Choroid plexus epithelial cell (primary cell): ENCODE measurements at regions not wholly inside any gene's neighbourhood (a gene's known extent, or its start where the extent isn't known, plus 50 kb on each side); places are given as distances from the start of the nearest gene placed in this dataset.

Source experiments
- DNase-seq: peaks from one replicate; pipeline ENCODE4 v3.0.0-alpha.2; 2010; ENCODE audit warnings: low read depth
- H3K4me3 ChIP-seq: 2 replicates; pipeline ENCODE4 v1.5.1; 2011; ENCODE audit warnings: low read depth, mild to moderate bottlenecking, control low read depth, low read length, moderate library complexity
- TF ChIP-seq, protein P1 (sequence below): conservative IDR thresholded peaks from 2 replicates; pipeline ENCODE4 v1.5.1; 2011; ENCODE audit warnings: low read depth, mild to moderate bottlenecking, control low read depth, inconsistent platforms, low read length, moderate library complexity

DNA sequence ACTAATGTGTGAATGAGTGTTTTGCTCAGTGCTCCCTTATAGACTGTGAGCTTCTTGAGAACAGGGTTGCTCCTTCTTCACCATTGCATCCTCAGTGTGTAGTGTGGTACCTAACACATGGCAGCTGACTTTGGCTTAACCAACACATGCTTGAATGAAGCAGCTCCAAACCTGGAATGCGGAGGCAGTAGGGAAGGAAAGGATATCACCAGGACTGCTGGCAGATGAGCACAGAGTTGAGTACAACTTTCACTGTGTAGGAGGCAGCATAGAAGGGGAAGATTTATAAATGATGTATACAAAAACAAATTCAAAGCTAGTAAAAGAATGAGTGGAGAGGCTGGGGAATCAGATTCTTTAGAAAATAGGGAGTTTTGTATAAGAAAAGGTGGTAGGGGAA is 174.3 kb downstream of the SLIT2 start:
- no peak overlapping the region for H3K4me3 ChIP-seq
- DNase-seq: no peak
- TF ChIP-seq, protein P1, sequence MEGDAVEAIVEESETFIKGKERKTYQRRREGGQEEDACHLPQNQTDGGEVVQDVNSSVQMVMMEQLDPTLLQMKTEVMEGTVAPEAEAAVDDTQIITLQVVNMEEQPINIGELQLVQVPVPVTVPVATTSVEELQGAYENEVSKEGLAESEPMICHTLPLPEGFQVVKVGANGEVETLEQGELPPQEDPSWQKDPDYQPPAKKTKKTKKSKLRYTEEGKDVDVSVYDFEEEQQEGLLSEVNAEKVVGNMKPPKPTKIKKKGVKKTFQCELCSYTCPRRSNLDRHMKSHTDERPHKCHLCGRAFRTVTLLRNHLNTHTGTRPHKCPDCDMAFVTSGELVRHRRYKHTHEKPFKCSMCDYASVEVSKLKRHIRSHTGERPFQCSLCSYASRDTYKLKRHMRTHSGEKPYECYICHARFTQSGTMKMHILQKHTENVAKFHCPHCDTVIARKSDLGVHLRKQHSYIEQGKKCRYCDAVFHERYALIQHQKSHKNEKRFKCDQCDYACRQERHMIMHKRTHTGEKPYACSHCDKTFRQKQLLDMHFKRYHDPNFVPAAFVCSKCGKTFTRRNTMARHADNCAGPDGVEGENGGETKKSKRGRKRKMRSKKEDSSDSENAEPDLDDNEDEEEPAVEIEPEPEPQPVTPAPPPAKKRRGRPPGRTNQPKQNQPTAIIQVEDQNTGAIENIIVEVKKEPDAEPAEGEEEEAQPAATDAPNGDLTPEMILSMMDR: no peak

DNA sequence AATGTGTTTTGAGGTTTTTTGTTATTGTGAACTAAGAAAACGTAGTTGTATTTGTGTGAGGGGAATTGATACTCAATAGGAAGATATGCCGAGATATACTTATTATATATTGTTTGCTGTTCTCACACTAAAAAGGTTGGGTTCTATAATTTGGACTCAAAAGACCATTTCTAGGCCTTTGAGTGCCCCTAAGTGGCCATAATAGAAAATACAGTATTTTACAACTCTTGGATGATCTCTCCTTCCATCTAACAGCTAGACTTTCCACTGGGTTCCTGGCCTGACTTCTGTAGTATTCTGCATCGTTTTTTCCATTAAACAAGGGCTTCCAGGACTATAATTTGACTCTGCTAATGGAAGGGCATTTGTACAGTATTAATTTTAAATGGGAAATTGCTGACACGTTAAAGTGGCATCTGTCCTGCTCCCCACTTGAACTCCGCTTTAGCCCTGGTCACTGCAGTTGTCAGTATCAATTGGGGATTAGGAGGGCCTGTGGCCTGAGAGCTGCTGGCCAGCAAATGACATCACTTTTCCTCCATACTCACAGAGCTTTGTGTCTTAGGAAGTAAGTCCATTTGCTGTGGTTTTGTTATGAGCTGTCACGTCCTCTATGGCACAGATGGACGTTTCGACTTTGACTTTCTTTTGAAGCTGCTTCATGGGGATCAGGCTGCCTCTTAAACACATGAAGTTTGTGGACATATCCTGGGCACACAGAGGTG is 176.9 kb downstream of the SLIT2 start:
- TF ChIP-seq, protein P1: peak; percentile 42
- no peak overlapping the region for H3K4me3 ChIP-seq
- DNase-seq: peak; percentile 61

DNA sequence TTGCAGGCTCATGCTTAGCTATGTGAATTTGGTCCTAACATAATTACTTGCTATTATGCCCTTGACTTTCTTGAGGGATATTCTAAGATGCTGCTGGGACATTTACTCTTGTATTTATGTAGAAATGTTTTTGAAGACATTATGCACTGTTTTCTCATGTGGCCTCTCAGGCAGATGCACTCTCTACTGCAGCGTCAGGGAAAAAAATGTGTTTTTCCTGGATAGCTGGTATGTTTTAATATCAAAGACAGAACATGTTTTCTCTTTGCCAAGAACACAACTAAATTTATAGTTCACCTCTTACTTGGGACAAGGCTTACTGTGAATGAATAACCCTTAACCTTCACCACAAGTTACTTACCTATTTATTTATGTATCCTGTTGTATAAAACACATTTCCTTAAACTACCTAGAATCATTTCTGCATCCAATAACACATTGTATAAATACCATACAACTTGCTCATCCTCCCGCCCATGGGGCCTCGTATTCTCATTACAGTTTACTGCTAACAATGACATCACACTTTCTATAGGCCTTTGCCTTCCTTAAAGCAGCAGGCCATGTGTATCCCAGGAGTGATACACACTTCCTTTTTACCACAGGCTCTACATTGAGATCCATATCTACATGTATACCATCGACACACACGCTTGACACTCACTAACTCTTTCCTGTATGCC is 178.7 kb downstream of the SLIT2 start:
- TF ChIP-seq, protein P1: no peak
- H3K4me3 ChIP-seq: no peak overlapping the region
- peak; percentile 66 for DNase-seq

DNA sequence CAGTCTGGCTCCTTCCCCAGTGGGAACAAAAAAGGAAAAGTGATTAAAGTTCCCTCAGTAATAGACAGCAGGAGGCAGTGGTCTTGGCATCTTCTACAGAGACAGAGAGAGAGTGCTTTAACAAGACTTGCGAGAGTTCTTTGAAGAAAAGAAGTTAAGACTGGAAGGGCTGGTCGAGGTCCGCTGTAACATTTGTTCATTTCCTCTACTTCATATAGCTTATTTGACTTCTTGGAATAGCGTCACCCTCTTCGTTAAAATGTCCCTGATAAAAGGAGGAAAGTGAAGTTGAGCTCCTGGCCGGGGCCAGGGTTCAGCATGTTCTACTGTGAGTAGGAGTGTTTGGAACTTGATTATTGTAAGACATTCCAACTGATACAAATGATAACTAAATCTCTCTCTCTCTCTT is 179.8 kb downstream of the SLIT2 start:
- TF ChIP-seq, protein P1: peak; percentile 60
- H3K4me3 ChIP-seq: peak overlapping the region; percentile 20
- DNase-seq: peak; percentile 67

DNA sequence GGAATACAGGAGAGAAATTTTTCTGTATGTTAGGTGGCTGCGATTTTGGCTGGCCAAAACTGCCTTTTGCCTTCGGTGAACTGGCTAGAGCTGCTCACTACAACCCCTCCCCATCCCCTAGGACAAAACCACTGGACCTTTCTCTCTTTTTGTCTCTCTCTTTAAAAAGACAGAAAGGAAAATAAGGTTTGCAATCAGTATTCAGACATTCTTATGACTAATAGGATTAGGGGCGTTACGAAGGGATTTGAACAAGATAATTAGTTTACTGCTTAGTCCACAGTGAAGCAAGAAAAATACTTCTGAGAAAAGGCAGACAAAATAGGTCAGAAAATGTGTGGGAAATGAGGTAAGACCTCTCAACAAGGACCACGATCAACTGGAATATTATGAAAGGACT is 180.4 kb downstream of the SLIT2 start:
- TF ChIP-seq, protein P1: no peak
- DNase-seq: peak; percentile 50
- no peak overlapping the region for H3K4me3 ChIP-seq

DNA sequence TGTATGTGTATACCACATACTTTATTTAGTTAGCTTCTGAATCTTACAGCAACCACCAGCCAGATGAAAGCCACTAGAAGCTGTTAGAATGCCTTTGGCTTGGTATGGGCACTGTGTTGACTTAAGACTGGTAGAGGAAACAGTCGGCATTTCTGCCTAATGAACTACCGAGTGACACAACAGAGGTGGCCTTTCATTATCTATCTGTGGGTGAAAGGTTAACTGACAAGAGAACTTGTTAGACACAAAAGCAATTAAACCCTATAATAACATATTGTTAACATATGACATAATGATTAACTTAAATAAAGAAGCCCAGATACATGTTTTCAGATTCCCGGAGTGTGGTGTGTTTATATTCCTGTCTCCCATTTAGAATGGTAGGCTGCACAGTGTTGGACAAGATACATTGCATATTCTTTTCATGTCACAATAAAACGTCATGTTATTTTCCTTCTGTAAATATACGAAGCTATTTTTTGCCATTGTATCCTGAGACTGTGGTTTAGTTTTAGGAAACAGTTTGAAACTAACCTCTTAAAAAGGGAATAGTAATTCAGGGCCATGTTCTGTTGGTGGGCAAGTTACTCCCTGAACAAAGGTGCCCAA is 181.5 kb downstream of the SLIT2 start:
- TF ChIP-seq, protein P1: no peak
- no peak overlapping the region for H3K4me3 ChIP-seq
- DNase-seq: no peak
